Adipocyte (in vitro differentiated cells): ENCODE measurements at regions not wholly inside any gene's neighbourhood (a gene's known extent, or its start where the extent isn't known, plus 50 kb on each side); places are given as distances from the start of the nearest gene placed in this dataset.
A peak's percentile ranks its signal among the peaks of the same experiment; 100 is the strongest.

Experiments
- DNase-seq: peaks from one replicate; pipeline ENCODE4 v3.0.0-alpha.2; 2015; ENCODE audit warnings: low read depth
- H3K27me3 ChIP-seq: replicated peaks from 2 replicates; pipeline ENCODE4 v1.7.0; 2013; ENCODE audit warnings: mild to moderate bottlenecking, low read length, moderate library complexity; ENCODE audit not compliant: control insufficient read depth, insufficient read depth
- H3K36me3 ChIP-seq: 2 replicates; pipeline ENCODE4 v1.7.0; 2013; ENCODE audit warnings: low read length, mild to moderate bottlenecking, moderate library complexity; ENCODE audit not compliant: control insufficient read depth, insufficient read depth, severe bottlenecking
- H3K4me1 ChIP-seq: 2 replicates; pipeline ENCODE4 v1.7.0; 2013; ENCODE audit warnings: mild to moderate bottlenecking, low read length, moderate library complexity; ENCODE audit not compliant: control insufficient read depth, insufficient read depth
- H3K4me3 ChIP-seq: 2 replicates; pipeline ENCODE4 v1.7.0; 2013; ENCODE audit warnings: mild to moderate bottlenecking, low read length, moderate library complexity
- H3K9ac ChIP-seq: 2 replicates; pipeline ENCODE4 v1.7.0; 2013; ENCODE audit warnings: mild to moderate bottlenecking, low read length, moderate library complexity
- H3K9me3 ChIP-seq: 2 replicates; pipeline ENCODE4 v1.7.0; 2013; ENCODE audit warnings: mild to moderate bottlenecking, low read length, moderate library complexity; ENCODE audit not compliant: control insufficient read depth

DNA sequence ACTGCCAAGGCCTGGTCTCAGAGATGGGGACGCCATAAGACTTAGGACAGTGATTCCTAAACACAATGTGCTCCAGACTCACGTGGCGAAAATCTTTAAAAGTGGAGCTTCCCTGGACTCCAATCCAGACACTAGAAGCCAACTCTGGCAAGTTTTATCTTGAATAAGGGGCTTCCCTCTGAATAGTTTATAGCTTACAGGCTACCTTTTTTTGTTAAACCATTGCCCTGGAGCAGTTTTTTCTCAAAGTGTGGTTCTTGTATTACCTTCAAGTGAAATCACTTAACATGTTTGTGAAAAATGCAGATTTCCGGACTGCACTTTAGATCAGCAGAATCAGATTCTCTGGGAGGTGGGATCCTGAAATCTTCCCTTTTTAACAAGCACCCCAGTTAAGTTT, 171.7 kb upstream of the PHF14 start:
- H3K27me3 ChIP-seq: no peaks in the 10 kb centered on the region
- no peak overlapping the region for H3K4me3 ChIP-seq
- H3K4me1 ChIP-seq: no peaks in the 10 kb centered on the region
- DNase-seq: no peak
- H3K9ac ChIP-seq: no peak overlapping the region
- H3K36me3 ChIP-seq: no peaks in the 10 kb centered on the region
- H3K9me3 ChIP-seq: no peaks in the 10 kb centered on the region

DNA sequence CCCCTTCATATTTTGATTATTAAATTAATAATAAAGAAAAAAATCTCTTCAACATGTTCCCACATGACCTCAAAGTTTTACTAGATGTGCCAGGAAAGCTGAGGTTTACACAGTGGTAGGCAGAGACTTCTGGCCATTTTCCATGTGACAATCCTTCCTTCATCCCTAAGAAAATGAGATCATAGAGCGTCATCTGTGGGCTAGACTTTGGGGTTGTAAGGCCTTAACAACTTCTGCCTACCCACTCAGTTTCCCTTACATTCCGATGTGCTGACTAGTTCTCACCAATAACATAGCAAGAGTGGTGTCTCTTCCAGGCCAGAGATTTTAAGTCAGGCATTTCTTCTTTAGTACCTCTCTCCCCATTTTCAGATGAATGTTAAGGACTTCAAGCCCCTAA, 171.1 kb upstream of the PHF14 start:
- H3K4me3 ChIP-seq: no peak overlapping the region
- no peaks in the 10 kb centered on the region for H3K9me3 ChIP-seq
- DNase-seq: peak; percentile 0
- no peaks in the 10 kb centered on the region for H3K27me3 ChIP-seq
- no peaks in the 10 kb centered on the region for H3K36me3 ChIP-seq
- no peak overlapping the region for H3K9ac ChIP-seq
- H3K4me1 ChIP-seq: no peaks in the 10 kb centered on the region

DNA sequence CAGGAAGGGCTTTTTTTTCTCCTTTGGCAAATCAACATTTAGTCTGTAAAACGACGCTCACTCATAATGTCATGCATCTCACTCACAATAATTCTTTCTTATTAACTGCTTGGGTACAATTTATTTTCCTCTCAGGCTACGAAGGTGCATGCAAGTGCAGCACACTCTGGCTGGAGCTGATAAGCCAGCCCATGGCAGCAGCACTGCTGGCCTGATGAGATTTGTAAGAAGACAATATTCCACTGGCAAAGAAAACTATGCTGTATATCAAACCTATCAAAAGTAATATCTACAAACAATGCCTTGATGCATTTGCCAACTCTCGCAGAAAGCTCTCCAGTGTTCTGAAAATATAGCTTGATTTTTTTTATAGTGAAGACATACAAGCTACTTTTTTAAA, 170.0 kb upstream of the PHF14 start:
- Histone ChIP-seq H3K9ac (no peak overlapping the region), H3K36me3 (no peaks in the 10 kb centered on the region), H3K4me1 (no peaks in the 10 kb centered on the region), H3K27me3 (no peaks in the 10 kb centered on the region), H3K9me3 (no peaks in the 10 kb centered on the region), H3K4me3 (no peak overlapping the region)
- DNase-seq: no peak

DNA sequence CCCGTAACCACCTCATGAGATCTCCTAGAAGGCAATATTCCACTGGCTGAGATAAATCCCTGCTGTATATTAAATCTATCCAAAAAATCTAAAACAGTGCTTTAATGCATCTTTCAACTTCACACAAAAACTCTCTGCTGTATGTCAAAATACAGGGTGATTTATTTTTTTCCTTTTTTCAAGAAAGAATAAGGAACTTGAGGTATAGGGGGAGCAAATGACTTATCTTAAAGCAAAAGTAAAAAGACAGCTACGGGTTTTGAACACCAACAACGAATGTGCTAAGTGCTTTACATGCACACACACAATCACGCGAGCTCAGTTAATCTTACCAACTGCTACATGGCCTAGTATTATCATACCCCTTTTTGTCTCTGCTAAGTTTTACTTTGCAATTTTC, 168.9 kb upstream of the PHF14 start:
- Histone ChIP-seq H3K4me3 (no peak overlapping the region), H3K27me3 (no peaks in the 10 kb centered on the region), H3K4me1 (no peaks in the 10 kb centered on the region), H3K9me3 (no peaks in the 10 kb centered on the region), H3K9ac (no peak overlapping the region), H3K36me3 (no peaks in the 10 kb centered on the region)
- DNase-seq: no peak

DNA sequence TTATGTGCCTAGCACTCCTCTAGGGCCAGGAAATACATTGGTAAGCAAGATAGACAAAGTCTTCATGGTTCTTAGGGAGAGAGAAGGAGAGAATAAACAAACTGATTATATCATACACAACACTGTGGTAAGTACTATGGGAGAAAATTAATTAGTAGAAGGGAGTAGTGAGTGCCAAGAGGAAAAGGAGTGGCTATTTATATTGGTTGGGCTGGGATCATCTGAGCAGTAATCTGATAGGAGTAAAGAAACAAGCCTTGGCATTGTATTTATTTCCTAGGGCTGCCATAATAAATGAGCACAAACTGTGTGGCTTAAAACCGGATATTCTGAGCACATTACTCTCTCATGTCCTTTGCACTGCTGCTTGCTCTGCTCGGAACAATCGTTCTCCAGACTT, 158.1 kb upstream of the PHF14 start:
- Histone ChIP-seq H3K27me3 (no peaks in the 10 kb centered on the region), H3K36me3 (no peaks in the 10 kb centered on the region), H3K4me1 (no peaks in the 10 kb centered on the region), H3K4me3 (no peak overlapping the region), H3K9me3 (no peaks in the 10 kb centered on the region), H3K9ac (no peak overlapping the region)
- no peak for DNase-seq

DNA sequence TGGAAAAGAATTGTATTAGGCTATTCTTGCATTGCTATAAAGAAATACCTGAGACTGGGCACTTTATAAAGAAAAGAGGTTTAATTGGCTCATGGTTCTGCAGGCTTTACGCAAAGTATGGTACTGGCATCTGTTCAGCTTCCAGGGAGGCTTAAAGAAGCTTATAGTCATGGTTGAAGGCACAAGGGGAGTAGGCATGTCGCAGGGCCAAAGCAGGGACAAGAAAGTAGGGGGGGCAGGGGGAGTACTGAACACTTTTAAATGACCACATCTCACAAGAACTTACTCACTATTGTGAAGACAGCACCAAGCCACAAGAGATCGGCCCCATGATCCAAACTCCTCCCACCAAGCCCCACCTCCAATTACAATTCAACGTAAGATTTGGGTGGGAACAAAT, 152.5 kb upstream of the PHF14 start:
- H3K27me3 ChIP-seq: no peaks in the 10 kb centered on the region
- no peak for DNase-seq
- H3K9ac ChIP-seq: no peak overlapping the region
- H3K4me1 ChIP-seq: no peaks in the 10 kb centered on the region
- H3K4me3 ChIP-seq: no peak overlapping the region
- H3K36me3 ChIP-seq: no peaks in the 10 kb centered on the region
- no peaks in the 10 kb centered on the region for H3K9me3 ChIP-seq

DNA sequence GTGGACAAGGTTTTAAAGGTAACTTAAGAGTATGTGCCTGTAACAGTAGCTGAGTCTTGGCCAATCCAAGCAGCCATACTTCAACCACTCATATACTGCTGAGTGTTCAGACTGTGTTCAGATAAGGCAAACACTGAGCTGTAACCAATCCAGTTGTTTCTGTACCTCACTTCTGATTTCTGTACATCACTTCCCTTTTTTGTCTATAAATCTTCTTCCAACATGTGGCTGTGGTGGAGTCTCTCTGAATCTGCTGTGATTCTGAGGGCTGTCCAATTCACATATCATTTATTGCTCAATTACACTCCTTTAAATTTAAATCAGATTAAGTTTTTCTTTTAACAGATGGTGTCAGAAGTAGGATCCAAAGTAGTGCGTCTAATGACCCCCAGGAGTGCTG, 149.5 kb upstream of the PHF14 start:
- no peak for DNase-seq
- H3K4me3 ChIP-seq: no peak overlapping the region
- H3K4me1 ChIP-seq: no peaks in the 10 kb centered on the region
- no peak overlapping the region for H3K9ac ChIP-seq
- no peaks in the 10 kb centered on the region for H3K27me3 ChIP-seq
- no peaks in the 10 kb centered on the region for H3K36me3 ChIP-seq
- H3K9me3 ChIP-seq: no peaks in the 10 kb centered on the region

DNA sequence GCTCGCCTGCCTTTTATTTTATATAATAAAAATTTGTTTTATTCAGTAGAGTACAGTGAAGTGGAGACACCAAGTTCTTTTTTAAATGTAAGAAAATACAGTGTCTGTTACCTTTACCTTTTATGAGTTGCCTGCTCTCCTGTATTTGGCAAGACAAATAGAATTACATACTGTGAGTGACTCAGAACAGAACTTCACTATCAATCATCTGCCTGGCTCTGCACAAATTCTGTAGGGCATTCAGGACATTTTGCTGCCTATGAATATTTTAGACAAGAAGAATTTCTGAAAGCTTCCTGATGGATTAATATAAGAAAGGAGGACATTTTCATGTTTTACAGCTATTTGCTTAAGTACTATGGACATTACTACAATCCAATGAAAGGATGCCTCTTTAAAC, 135.4 kb upstream of the PHF14 start:
- H3K4me1 ChIP-seq: no peaks in the 10 kb centered on the region
- no peak for DNase-seq
- no peak overlapping the region for H3K4me3 ChIP-seq
- no peaks in the 10 kb centered on the region for H3K36me3 ChIP-seq
- H3K9me3 ChIP-seq: no peaks in the 10 kb centered on the region
- no peaks in the 10 kb centered on the region for H3K27me3 ChIP-seq
- H3K9ac ChIP-seq: no peak overlapping the region

DNA sequence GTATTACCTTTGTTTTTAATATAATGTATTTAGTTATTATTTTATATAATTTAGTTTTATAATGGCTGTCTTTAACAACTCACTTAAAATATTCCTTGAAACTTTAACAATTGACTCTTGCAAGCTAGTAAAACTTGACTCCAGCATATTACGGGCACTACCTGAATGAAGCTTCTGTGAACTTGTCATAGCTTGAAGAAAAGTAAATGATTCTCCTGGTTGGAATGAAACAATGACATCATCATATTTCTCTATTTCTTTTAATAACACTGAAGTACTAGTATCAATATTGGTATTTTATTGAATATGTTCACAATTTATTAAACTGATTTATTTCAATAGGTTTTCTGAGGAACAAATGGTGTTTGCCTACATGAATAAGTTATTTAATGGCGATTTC, 128.4 kb upstream of the PHF14 start:
- no peaks in the 10 kb centered on the region for H3K27me3 ChIP-seq
- no peak overlapping the region for H3K9ac ChIP-seq
- no peak for DNase-seq
- H3K9me3 ChIP-seq: no peaks in the 10 kb centered on the region
- H3K36me3 ChIP-seq: no peaks in the 10 kb centered on the region
- H3K4me3 ChIP-seq: no peak overlapping the region
- no peaks in the 10 kb centered on the region for H3K4me1 ChIP-seq

DNA sequence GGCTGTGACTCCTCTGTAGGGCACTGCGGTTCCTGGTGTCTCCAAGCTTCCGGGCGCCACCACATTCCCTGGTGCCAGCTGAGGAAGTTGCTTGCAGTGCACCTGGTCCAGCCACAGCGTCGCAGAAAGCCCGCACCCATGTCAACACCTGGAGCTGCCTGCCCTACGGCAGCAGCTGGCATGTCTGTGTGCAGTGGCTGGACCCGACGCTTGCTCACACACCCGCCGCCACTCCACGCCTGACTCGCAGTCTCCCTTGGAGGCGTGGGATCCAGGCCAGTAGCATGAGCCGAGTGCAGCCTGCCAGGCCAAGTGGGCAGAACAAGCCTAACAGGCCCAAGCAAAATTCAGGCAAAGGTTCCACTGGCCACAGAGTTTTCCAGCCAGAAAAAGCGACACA, 118.1 kb upstream of the PHF14 start:
- H3K4me1 ChIP-seq: no peaks in the 10 kb centered on the region
- H3K4me3 ChIP-seq: no peak overlapping the region
- H3K9me3 ChIP-seq: no peaks in the 10 kb centered on the region
- no peaks in the 10 kb centered on the region for H3K36me3 ChIP-seq
- no peak for DNase-seq
- H3K9ac ChIP-seq: no peak overlapping the region
- no peaks in the 10 kb centered on the region for H3K27me3 ChIP-seq

DNA sequence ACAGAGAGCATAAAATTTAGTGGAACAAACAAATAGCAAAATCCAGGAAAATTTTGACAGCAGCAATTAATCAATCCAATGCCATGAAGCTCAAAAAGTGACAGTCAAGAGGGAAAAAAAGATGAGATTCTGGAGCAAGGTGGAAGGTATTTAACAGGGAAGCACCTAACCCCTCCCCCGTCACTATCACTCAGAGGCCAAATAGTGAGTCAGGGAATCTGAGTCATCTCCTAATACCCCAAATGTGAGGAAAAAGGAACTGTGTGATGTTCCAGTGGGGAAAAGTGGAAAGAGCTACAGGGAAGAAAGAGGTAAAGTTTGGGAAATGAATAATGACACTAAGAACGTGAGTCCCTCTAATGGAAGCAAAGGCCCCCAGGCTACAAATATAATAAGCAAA, 113.2 kb upstream of the PHF14 start:
- Histone ChIP-seq H3K4me3 (no peak overlapping the region), H3K4me1 (no peaks in the 10 kb centered on the region), H3K9ac (no peak overlapping the region), H3K9me3 (no peaks in the 10 kb centered on the region), H3K36me3 (no peaks in the 10 kb centered on the region), H3K27me3 (no peaks in the 10 kb centered on the region)
- DNase-seq: no peak

DNA sequence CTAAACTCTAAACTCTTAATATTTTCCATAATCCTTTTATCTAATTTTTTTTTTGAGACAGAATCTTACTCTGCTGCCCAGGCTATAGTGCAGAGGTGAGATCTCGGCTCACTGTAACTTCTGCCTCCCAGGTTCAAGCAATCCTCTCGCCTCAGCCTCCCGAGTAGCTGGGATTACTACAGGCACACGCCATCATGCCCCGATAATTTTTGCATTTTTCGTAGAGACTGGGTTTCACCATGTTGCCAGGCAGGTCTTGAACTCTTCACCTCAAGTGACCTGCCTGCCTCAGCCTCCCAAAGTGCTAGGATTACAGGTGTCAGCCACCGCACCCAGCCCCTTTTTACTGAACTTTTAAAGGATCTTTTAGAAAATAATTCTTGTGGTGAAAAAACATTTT, 110.2 kb upstream of the PHF14 start:
- Histone ChIP-seq H3K4me1 (no peaks in the 10 kb centered on the region), H3K9me3 (no peaks in the 10 kb centered on the region), H3K9ac (no peak overlapping the region), H3K27me3 (no peaks in the 10 kb centered on the region), H3K36me3 (no peaks in the 10 kb centered on the region), H3K4me3 (no peak overlapping the region)
- no peak for DNase-seq
